ENCODE measurements at regions not wholly inside any gene's neighbourhood (a gene's known extent, or its start where the extent isn't known, plus 50 kb on each side); places are given as distances from the start of the nearest gene placed in this dataset.

GRCh38 chr5:163855754-163856153 lies 350.3 kb downstream of the MAT2B start:
- DNase-seq (ENCODE audit: low read depth) = no peak
- no peak overlapping the region for H3K4me3 ChIP-seq (ENCODE audit: low read depth, low read length)
- TF ChIP-seq CTCF (IDR thresholded peaks at IDR 0.05; ENCODE audit: low read depth, low read length) (no peak), MAX (IDR thresholded peaks at IDR 0.05; ENCODE audit: low read depth, low read length) (no peak), MYC (IDR thresholded peaks at IDR 0.05; ENCODE audit: low read depth, low read length) (no peak), POLR2A (IDR thresholded peaks at IDR 0.05; ENCODE audit: extremely low read depth, insufficient read length) (no peak)

GRCh38 chr5:163861670-163862069 lies 356.3 kb downstream of the MAT2B start:
- no peak overlapping the region for H3K4me3 ChIP-seq (ENCODE audit: low read depth, low read length)
- no peak for TF ChIP-seq MAX (IDR thresholded peaks at IDR 0.05; ENCODE audit: low read depth, low read length)
- TF ChIP-seq POLR2A (IDR thresholded peaks at IDR 0.05; ENCODE audit: extremely low read depth, insufficient read length) = no peak
- no peak for TF ChIP-seq MYC (IDR thresholded peaks at IDR 0.05; ENCODE audit: low read depth, low read length)
- TF ChIP-seq CTCF (IDR thresholded peaks at IDR 0.05; ENCODE audit: low read depth, low read length) = no peak
- DNase-seq (ENCODE audit: low read depth) = no peak

GRCh38 chr5:163867324-163867723 lies 361.9 kb downstream of the MAT2B start:
- no peak for DNase-seq (ENCODE audit: low read depth)
- no peak for TF ChIP-seq POLR2A (IDR thresholded peaks at IDR 0.05; ENCODE audit: extremely low read depth, insufficient read length)
- TF ChIP-seq MYC (IDR thresholded peaks at IDR 0.05; ENCODE audit: low read depth, low read length) = no peak
- no peak for TF ChIP-seq MAX (IDR thresholded peaks at IDR 0.05; ENCODE audit: low read depth, low read length)
- TF ChIP-seq CTCF (IDR thresholded peaks at IDR 0.05; ENCODE audit: low read depth, low read length) = no peak

GRCh38 chr5:163867738-163868137 lies 362.3 kb downstream of the MAT2B start:
- DNase-seq (ENCODE audit: low read depth) = no peak
- TF ChIP-seq MAX (IDR thresholded peaks at IDR 0.05; ENCODE audit: low read depth, low read length) = no peak
- TF ChIP-seq CTCF (IDR thresholded peaks at IDR 0.05; ENCODE audit: low read depth, low read length) = no peak
- TF ChIP-seq MYC (IDR thresholded peaks at IDR 0.05; ENCODE audit: low read depth, low read length) = no peak
- TF ChIP-seq POLR2A (IDR thresholded peaks at IDR 0.05; ENCODE audit: extremely low read depth, insufficient read length) = no peak
- no peak overlapping the region for H3K4me3 ChIP-seq (ENCODE audit: low read depth, low read length)

More at GRCh38 chr5:163867324-163867723, 361.9 kb downstream of the MAT2B start:
- H3K4me3 ChIP-seq (ENCODE audit: low read depth, low read length) = no peak overlapping the region

- no peak for TF ChIP-seq CTCF (IDR thresholded peaks at IDR 0.05; ENCODE audit: low read depth, low read length)
- no peak for TF ChIP-seq MAX (IDR thresholded peaks at IDR 0.05; ENCODE audit: low read depth, low read length)
- no peak for TF ChIP-seq POLR2A (IDR thresholded peaks at IDR 0.05; ENCODE audit: extremely low read depth, insufficient read length)
- TF ChIP-seq MYC (IDR thresholded peaks at IDR 0.05; ENCODE audit: low read depth, low read length) = no peak
- DNase-seq (ENCODE audit: low read depth) = no peak
Measured at GRCh38 chr5:163869581-163869980, 364.2 kb downstream of the MAT2B start.

GRCh38 chr5:163870441-163870840 lies 365.0 kb downstream of the MAT2B start:
- TF ChIP-seq MAX (IDR thresholded peaks at IDR 0.05; ENCODE audit: low read depth, low read length) = no peak
- no peak for TF ChIP-seq CTCF (IDR thresholded peaks at IDR 0.05; ENCODE audit: low read depth, low read length)
- TF ChIP-seq MYC (IDR thresholded peaks at IDR 0.05; ENCODE audit: low read depth, low read length) = no peak
- no peak for TF ChIP-seq POLR2A (IDR thresholded peaks at IDR 0.05; ENCODE audit: extremely low read depth, insufficient read length)
- H3K4me3 ChIP-seq (ENCODE audit: low read depth, low read length) = no peak overlapping the region
- no peak for DNase-seq (ENCODE audit: low read depth)

More at GRCh38 chr5:163869581-163869980, 364.2 kb downstream of the MAT2B start:
- H3K4me3 ChIP-seq (ENCODE audit: low read depth, low read length) = no peak overlapping the region

Data from NB4 (cell line).